ENCODE measurements at regions not wholly inside any gene's neighbourhood (a gene's known extent, or its start where the extent isn't known, plus 50 kb on each side); places are given as distances from the start of the nearest gene placed in this dataset.

DNA sequence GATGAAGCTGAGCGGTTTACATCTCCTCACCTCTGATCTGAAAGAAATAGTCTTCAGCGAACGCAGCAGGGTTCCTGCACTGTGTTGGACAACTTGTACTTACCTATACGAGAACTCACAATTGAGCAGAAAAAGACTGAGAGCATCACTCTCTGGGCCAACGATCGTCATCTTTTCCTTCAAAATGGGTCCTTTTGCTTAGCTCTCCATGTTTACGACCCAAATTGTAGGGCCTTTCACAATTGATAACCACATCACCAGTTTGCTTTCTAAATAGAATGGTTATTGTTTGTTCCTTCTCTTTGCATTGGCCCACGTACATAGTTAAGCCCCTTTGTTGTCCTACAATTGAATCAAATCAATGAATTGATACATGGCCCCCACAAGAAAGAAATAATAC is 110.0 kb upstream of the DMRT1 start:
- Histone ChIP-seq H3K9ac (ENCODE audit: low read length) (no peak overlapping the region), H3K4me2 (ENCODE audit: low read length) (no peak overlapping the region), H3K4me1 (ENCODE audit: insufficient read depth, low read length) (peaks cover 12% of the 10 kb centered on the region), H2AFZ (ENCODE audit: low read length) (no peak overlapping the region), H4K20me1 (ENCODE audit: low read length) (no peaks in the 10 kb centered on the region), H3K79me2 (ENCODE audit: low read length) (no peaks in the 10 kb centered on the region), H3K36me3 (ENCODE audit: low read depth, low read length) (peaks cover 16% of the 10 kb centered on the region; the same call in 1 of the 2 replicates), H3K27me3 (ENCODE audit: low read length) (no peaks in the 10 kb centered on the region), H3K27ac (ENCODE audit: low read length) (no peak overlapping the region), H3K9me2 (replicated peaks; ENCODE audit: low read length) (no peaks in the 10 kb centered on the region), H3K4me3 (ENCODE audit: low read length) (no peak overlapping the region), H3K9me3 (ENCODE audit: low read length) (no peaks in the 10 kb centered on the region), H3F3A (ENCODE audit: low read length, unreplicated experiment) (no peaks in the 10 kb centered on the region)
- DNase-seq: no peak
- ATAC-seq: no peak
- TF ChIP-seq EZH2 (IDR thresholded peaks at IDR 0.05; ENCODE audit: low read length, unreplicated experiment) (no peak), EZH2phosphoT487 (IDR thresholded peaks at IDR 0.05; ENCODE audit: borderline replicate concordance, low read length) (no peak)
- TF ChIP-seq, protein P1, sequence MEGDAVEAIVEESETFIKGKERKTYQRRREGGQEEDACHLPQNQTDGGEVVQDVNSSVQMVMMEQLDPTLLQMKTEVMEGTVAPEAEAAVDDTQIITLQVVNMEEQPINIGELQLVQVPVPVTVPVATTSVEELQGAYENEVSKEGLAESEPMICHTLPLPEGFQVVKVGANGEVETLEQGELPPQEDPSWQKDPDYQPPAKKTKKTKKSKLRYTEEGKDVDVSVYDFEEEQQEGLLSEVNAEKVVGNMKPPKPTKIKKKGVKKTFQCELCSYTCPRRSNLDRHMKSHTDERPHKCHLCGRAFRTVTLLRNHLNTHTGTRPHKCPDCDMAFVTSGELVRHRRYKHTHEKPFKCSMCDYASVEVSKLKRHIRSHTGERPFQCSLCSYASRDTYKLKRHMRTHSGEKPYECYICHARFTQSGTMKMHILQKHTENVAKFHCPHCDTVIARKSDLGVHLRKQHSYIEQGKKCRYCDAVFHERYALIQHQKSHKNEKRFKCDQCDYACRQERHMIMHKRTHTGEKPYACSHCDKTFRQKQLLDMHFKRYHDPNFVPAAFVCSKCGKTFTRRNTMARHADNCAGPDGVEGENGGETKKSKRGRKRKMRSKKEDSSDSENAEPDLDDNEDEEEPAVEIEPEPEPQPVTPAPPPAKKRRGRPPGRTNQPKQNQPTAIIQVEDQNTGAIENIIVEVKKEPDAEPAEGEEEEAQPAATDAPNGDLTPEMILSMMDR (conservative IDR thresholded peaks at IDR 0.05; ENCODE audit: low read depth, low read length): no peak
- intact Hi-C loops (cut with micrococcal nuclease): no loop called here
- no TSS peak for BruUV-seq (replicated peaks)
- ChIA-PET POLR2A (ENCODE audit: unreplicated experiment) (no interaction called here), CTCF (no interaction called here)

DNA sequence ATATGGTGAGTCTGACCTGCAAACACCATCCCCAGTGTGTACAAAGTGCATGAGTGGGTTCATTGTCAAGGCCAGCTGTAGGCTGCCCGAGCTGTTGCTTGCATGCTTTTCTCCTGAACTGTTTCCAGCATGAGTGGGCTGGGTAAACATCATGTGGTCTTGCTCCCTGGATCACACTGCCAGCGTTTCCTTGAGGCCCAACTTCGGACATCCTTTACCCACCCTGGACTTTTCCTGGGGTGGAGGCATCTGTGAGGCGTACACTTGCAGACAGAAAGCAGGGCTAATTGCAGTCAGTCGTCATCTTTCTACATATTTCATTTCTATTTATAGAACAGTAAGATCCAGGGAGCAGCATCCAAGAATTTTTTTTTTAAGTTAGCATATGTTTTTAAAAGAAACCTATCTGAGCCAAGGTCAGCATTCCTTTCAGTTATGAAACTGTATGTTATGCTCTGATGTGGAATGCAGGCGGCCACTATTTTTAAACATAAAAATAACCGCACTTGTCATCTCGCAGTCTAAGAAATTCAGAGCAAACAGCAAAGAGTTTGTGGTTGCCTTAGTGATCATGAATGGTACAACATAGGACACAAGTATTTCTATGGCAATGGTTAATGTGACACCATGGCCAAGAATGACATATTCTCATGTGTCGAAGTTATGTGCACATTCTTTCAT is 106.5 kb upstream of the DMRT1 start:
- Histone ChIP-seq H3K27ac (ENCODE audit: low read length) (peak overlapping the region; percentile 26; the same call in 1 of the 2 replicates), H3K4me1 (ENCODE audit: insufficient read depth, low read length) (peaks cover 34% of the 10 kb centered on the region), H4K20me1 (ENCODE audit: low read length) (no peaks in the 10 kb centered on the region), H3K9me2 (replicated peaks; ENCODE audit: low read length) (no peaks in the 10 kb centered on the region), H3K9ac (ENCODE audit: low read length) (no peak overlapping the region), H3K9me3 (ENCODE audit: low read length) (no peaks in the 10 kb centered on the region), H2AFZ (ENCODE audit: low read length) (no peak overlapping the region), H3K79me2 (ENCODE audit: low read length) (no peaks in the 10 kb centered on the region), H3K4me2 (ENCODE audit: low read length) (no peak overlapping the region), H3K27me3 (ENCODE audit: low read length) (no peaks in the 10 kb centered on the region), H3F3A (ENCODE audit: low read length, unreplicated experiment) (peaks cover 7% of the 10 kb centered on the region), H3K36me3 (ENCODE audit: low read depth, low read length) (peaks cover 26% of the 10 kb centered on the region), H3K4me3 (ENCODE audit: low read length) (no peak overlapping the region)
- no TSS peak for BruUV-seq (replicated peaks)
- no peak for TF ChIP-seq EZH2phosphoT487 (IDR thresholded peaks at IDR 0.05; ENCODE audit: borderline replicate concordance, low read length)
- no peak for TF ChIP-seq EZH2 (IDR thresholded peaks at IDR 0.05; ENCODE audit: low read length, unreplicated experiment)
- TF ChIP-seq, protein P1 (conservative IDR thresholded peaks at IDR 0.05; ENCODE audit: low read depth, low read length): no peak
- intact Hi-C loops (cut with micrococcal nuclease): no loop called here
- POLR2A ChIA-PET (ENCODE audit: unreplicated experiment): no interaction called here
- DNase-seq (peak; percentile 37), ATAC-seq (peak; percentile 20; the same call in 1 of the 2 replicates)
- CTCF ChIA-PET: no interaction called here
